ENCODE measurements at regions not wholly inside any gene's neighbourhood (a gene's known extent, or its start where the extent isn't known, plus 50 kb on each side); places are given as distances from the start of the nearest gene placed in this dataset.

GRCh38 chr3:163018067-163018466 is 1521.5 kb downstream of the OTOL1 start:
- DNase-seq (ENCODE audit: low read depth, low spot score), result no peak
- no peaks in the 10 kb centered on the region for H3K27me3 ChIP-seq (replicated peaks in 1 of 2; ENCODE audit: control insufficient read depth in 2 of 2, insufficient read depth in 2 of 2, low read length in 1 of 2)
- FAIRE-seq, result no peak
- RAD21 ChIA-PET (ENCODE audit: unreplicated experiment), result no interaction called here
- no peak for TF ChIP-seq TCF7 (IDR thresholded peaks at IDR 0.05; ENCODE audit: borderline replicate concordance)
- TF ChIP-seq CBX5 (IDR thresholded peaks at IDR 0.05; ENCODE audit: low read depth), result no peak
- TF ChIP-seq SIX5 (IDR thresholded peaks at IDR 0.05; ENCODE audit: low read depth, low read length, severe bottlenecking), result no peak
- TF ChIP-seq ZNF622 (IDR thresholded peaks at IDR 0.05), result no peak
- no peak for TF ChIP-seq ASH2L (IDR thresholded peaks at IDR 0.05; ENCODE audit: borderline replicate concordance, low read depth)
- TF ChIP-seq SP1 (IDR thresholded peaks at IDR 0.05; ENCODE audit: low read depth, low read length), result no peak
- no peak for TF ChIP-seq ZBTB33 (IDR thresholded peaks at IDR 0.05)
- no peak for TF ChIP-seq USF1 (IDR thresholded peaks at IDR 0.05; ENCODE audit: borderline replicate concordance, extremely low read length, insufficient read depth, low read depth, low read length)
- no peak overlapping the region for H3K4me3 ChIP-seq
- SMC1A ChIA-PET (ENCODE audit: uncharacterized antibody, unreplicated experiment), result no interaction called here
- no peak overlapping the region for H3K4me2 ChIP-seq (ENCODE audit: control insufficient read depth, insufficient read depth)
- ATAC-seq, result no peak
- WGBS (ENCODE audit: insufficient coverage, insufficient replicate concordance, low lambda C conversion rate, missing lambda C conversion rate), result 16% methylated on average over 1 of the region's 1 CpG
- no peaks in the 10 kb centered on the region for H3K36me3 ChIP-seq (ENCODE audit: control insufficient read depth in 2 of 2, insufficient read depth in 2 of 2, low read length in 1 of 2)
- H2AFZ ChIP-seq (ENCODE audit: control insufficient read depth, low read depth, low read length), result no peak overlapping the region
- CTCF ChIA-PET, result no interaction called here
- no TSS peak for BruUV-seq (replicated peaks)
- no peak overlapping the region for H3K9ac ChIP-seq (ENCODE audit: control insufficient read depth, insufficient read depth, low read length)
- in situ Hi-C loops (cut with MboI) (no loop called here), intact Hi-C loops (cut with micrococcal nuclease; ENCODE audit: unreplicated experiment) (no loop called here)
- no peaks in the 10 kb centered on the region for H3K9me3 ChIP-seq (replicated peaks; ENCODE audit: control insufficient read depth, insufficient read depth, low read length)
- H3K4me1 ChIP-seq (ENCODE audit: control insufficient read depth, insufficient read depth, low read length), result no peaks in the 10 kb centered on the region
- H4K20me1 ChIP-seq (ENCODE audit: control insufficient read depth, insufficient read depth), result no peaks in the 10 kb centered on the region
- H3K27ac ChIP-seq (ENCODE audit: control insufficient read depth, insufficient read depth), result no peak overlapping the region
- POLR2A ChIA-PET, result no interaction called here
- H3K79me2 ChIP-seq (ENCODE audit: control insufficient read depth, insufficient read depth, low read length), result no peaks in the 10 kb centered on the region
